ENCODE measurements at regions not wholly inside any gene's neighbourhood (a gene's known extent, or its start where the extent isn't known, plus 50 kb on each side); places are given as distances from the start of the nearest gene placed in this dataset.

DNA sequence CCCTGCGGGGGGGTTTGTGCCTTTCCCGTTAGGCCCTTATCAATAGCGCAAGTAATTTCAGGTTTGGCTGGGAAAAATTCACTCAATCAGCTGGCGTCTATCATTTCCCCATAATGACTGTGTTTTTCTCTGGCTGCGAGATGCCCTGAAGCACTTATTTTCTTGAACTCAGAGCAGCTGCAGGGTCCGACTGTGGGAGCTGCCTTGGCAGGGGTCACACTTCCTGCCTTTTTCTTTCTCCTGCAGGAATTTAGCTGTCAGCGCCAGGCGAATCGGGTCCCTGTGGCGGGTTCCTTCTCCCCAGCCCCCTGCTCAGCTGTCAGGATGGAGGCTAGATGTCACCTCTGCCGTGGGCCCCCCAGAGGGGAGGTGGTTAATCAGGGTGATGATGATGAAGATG lies 81.3 kb upstream of the HPCAL1 start:
- DNase-seq (ENCODE audit: low read depth, low spot score): no peak

DNA sequence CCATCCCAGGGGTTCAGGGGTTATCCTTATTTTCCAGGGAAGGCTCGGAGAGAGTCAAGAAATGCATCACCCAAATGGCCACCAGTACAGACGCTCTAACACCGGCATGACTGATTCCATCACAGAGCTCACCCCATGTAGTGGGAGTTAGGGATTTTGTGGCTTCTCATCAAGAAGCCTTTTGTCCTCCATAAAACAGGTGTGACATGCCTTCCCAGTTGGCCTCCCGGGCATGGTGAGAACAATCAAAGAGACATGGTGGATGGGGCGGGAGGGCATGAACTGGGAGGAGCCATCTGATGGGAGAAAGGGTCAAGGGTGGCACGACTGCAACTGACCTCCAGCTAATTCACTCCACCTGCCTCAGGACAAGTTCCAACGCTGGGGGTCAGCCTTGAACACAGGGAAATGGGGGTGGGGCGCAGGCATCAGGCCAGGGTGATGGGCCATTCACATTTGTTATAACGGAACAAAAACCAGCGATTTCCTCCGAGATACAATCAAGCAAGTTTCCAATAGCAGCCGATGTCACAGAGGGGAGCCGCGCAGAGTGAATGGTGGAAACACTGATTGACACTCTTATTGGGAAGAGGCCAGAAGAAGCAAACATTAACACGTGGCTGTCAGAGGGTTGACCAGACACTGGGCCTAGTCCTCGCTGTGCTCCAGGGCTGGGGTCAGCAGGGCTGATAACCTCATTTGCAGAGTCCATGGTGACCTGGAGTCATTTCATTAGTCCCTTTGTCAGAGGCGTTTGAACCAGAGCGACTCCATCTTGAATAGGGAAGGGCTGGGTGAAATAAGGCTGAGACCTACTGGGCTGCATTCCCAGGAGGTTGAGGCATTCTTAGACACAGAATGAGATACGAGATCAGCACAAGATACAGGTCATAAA lies 80.5 kb upstream of the HPCAL1 start:
- ChIA-PET CTCF (no interaction called here), POLR2A (no interaction called here)
- H3K4me3 ChIP-seq (ENCODE audit: low read depth, low read length): no peak overlapping the region
- DNase-seq (ENCODE audit: low read depth, low spot score): no peak
- TF ChIP-seq CTCF (IDR thresholded peaks at IDR 0.05; ENCODE audit: insufficient read depth, low read length, missing control alignments): no peak

More for the DNA sequence above, 81.3 kb upstream of the HPCAL1 start:
- TF ChIP-seq CTCF (IDR thresholded peaks at IDR 0.05; ENCODE audit: insufficient read depth, low read length, missing control alignments): no peak
- no peak overlapping the region for H3K4me3 ChIP-seq (ENCODE audit: low read depth, low read length)
- POLR2A ChIA-PET: no interaction called here
- CTCF ChIA-PET: interaction anchor here (0.8 kb wide), 1 partner anchor 60 kb away, joined by 3 read pairs; no protein-coding TSS in a partner anchor

GRCh38 chr2:10223471-10223870 lies 79.2 kb upstream of the HPCAL1 start:
- no peak overlapping the region for H3K4me3 ChIP-seq (ENCODE audit: low read depth, low read length)
- ChIA-PET POLR2A (no interaction called here), CTCF (no interaction called here)
- TF ChIP-seq CTCF (IDR thresholded peaks at IDR 0.05; ENCODE audit: insufficient read depth, low read length, missing control alignments): no peak
- DNase-seq (ENCODE audit: low read depth, low spot score): no peak

DNA sequence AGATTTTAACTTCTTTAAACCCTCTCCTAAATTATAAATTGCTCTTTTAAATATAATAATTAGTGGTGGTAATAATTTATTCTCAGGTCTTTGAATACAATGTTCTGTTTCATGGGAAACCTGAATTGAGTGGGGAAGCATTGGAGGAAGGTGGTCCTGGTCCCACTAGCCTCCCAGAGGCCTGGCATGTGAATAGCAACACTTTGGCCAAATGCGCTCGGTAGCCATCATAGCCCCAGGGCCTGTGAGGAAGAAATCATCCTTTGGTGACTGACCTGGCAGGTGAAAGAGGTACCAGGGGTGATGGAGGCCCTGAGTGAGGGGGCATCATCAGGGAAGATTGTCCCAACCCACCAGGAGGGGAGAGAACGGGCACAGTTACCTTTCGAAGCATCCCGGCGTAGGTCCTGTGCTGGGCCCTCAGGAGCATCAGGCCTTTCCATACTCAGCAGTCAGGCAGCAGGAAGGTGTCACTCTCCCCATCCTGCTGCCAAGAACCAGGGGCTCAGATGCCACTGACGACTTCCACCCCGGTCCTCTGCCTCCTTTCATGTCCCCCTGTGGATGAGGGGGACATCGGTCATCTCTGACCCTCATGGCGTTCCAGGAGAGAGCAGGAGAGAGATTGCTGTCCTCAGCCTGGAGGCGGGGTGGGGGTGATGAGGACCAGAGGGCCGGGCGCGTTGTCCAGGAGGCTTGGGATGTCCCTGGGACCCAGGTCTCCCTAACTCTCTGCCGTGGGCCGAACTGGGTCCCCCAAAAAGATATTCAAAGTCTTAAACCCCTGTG lies 78.6 kb upstream of the HPCAL1 start:
- ChIA-PET CTCF (interaction anchor here (1.0 kb wide), 1 partner anchor 10 kb away, joined by 3 read pairs; no protein-coding TSS in a partner anchor), POLR2A (no interaction called here)
- no peak overlapping the region for H3K4me3 ChIP-seq (ENCODE audit: low read depth, low read length)
- no peak for TF ChIP-seq CTCF (IDR thresholded peaks at IDR 0.05; ENCODE audit: insufficient read depth, low read length, missing control alignments)
- no peak for DNase-seq (ENCODE audit: low read depth, low spot score)

DNA sequence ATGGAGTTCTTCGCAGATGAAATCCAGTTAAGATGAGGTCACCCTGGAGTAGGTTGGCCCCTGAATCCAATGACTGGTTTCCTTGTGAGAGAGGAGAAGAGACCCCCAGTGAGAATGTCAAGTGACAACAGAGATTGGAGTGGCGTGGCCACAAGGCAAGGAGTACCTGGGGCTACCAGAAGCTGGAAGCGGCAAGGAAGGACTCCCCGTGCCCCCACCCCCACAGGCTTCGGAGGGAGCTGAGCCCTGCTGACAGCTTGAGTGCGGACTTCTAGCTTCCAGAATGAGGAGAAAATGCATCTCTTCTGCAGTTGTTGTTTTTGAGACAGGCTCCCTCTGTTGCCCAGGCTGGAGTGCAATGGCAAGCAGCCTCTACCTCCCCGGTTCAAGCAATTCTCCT lies 78.0 kb upstream of the HPCAL1 start:
- ChIA-PET CTCF (interaction anchor here (1.0 kb wide), 1 partner anchor 10 kb away, joined by 3 read pairs; no protein-coding TSS in a partner anchor), POLR2A (no interaction called here)
- TF ChIP-seq CTCF (IDR thresholded peaks at IDR 0.05; ENCODE audit: insufficient read depth, low read length, missing control alignments): no peak
- H3K4me3 ChIP-seq (ENCODE audit: low read depth, low read length): no peak overlapping the region
- no peak for DNase-seq (ENCODE audit: low read depth, low spot score)
